IMR-90 (cell line): ENCODE measurements at regions not wholly inside any gene's neighbourhood (a gene's known extent, or its start where the extent isn't known, plus 50 kb on each side); places are given as distances from the start of the nearest gene placed in this dataset.

Source experiments
- ATAC-seq: fragments of 200-7000 bp; cut with Tn5 transposase; 2 replicates; pipeline ENCODE4 v1.9.1; 2020; ENCODE audit warnings: low read depth, mild to moderate bottlenecking, moderate library complexity
- BruUV-seq: library from RNA; stranded (reverse); fragments of 400-500 nt; replicated peaks from 2 replicates; lab custom pipeline; 2021; lab: Mats Ljungman, UMichigan
- CTCF ChIA-PET: fragments of 300-600 bp; formaldehyde crosslinking; extraction: SDS; loops from one replicate; lab custom pipeline; 2021; ENCODE audit warnings: antibody characterized with exemption; lab: Yijun Ruan, JAX
- POLR2A ChIA-PET: fragments of 300-600 bp; sonication (Branson Sonifier 250); formaldehyde crosslinking; loops from one replicate; lab custom pipeline; 2022; ENCODE audit warnings: antibody characterized with exemption; ENCODE audit not compliant: unreplicated experiment; lab: Charles Lee
- DNase-seq: peaks from one replicate; pipeline ENCODE4 v3.0.0; 2013
- H2AFZ ChIP-seq: replicated peaks from 2 replicates; pipeline ENCODE3; 2013; ENCODE audit warnings: low read length, mild to moderate bottlenecking; ENCODE audit not compliant: poor library complexity
- H2AK5ac ChIP-seq: 2 replicates; pipeline ENCODE4 v1.6.1; 2013; ENCODE audit warnings: low read depth, low read length, inconsistent platforms
- H2AK9ac ChIP-seq: replicated peaks from 2 replicates; pipeline ENCODE3; 2013; ENCODE audit warnings: mild to moderate bottlenecking, low read depth, low read length, moderate library complexity; ENCODE audit not compliant: poor library complexity
- H2BK120ac ChIP-seq: 2 replicates; pipeline ENCODE4 v1.6.1; 2013; ENCODE audit warnings: low read depth, low read length, inconsistent platforms
- H2BK15ac ChIP-seq: 3 replicates; pipeline ENCODE4 v1.6.1; 2013; ENCODE audit warnings: low read depth, low read length, inconsistent platforms
- H2BK20ac ChIP-seq: 2 replicates; pipeline ENCODE4 v1.6.1; 2013; ENCODE audit warnings: low read depth, mild to moderate bottlenecking, inconsistent platforms, low read length, moderate library complexity
- H2BK5ac ChIP-seq: 2 replicates; pipeline ENCODE4 v1.6.1; 2013; ENCODE audit warnings: mild to moderate bottlenecking, low read depth, low read length, inconsistent platforms; ENCODE audit not compliant: poor library complexity, severe bottlenecking
- H3K14ac ChIP-seq: replicated peaks from 2 replicates; pipeline ENCODE4 v1.6.1; 2013; ENCODE audit warnings: low read depth, low read length, inconsistent platforms
- H3K18ac ChIP-seq: 2 replicates; pipeline ENCODE4 v1.6.1; 2013; ENCODE audit warnings: low read depth, low read length, control low read depth
- H3K23ac ChIP-seq: 2 replicates; pipeline ENCODE4 v1.6.1; 2013; ENCODE audit warnings: low read depth, low read length, inconsistent platforms
- H3K27ac ChIP-seq: 2 replicates; pipeline ENCODE4 v1.5.1; 2013; ENCODE audit warnings: mild to moderate bottlenecking, control low read depth, low read length; ENCODE audit not compliant: insufficient read depth
- H3K27me3 ChIP-seq: 2 replicates; pipeline ENCODE4 v1.6.1; 2013; ENCODE audit warnings: low read length; ENCODE audit not compliant: control insufficient read depth, insufficient read depth
- H3K36me3 ChIP-seq: 2 replicates; pipeline ENCODE4 v1.6.1; 2013; ENCODE audit warnings: low read length, mixed read lengths; ENCODE audit not compliant: control insufficient read depth, insufficient read depth
- H3K4ac ChIP-seq: 2 replicates; pipeline ENCODE4 v1.6.1; 2013; ENCODE audit warnings: low read depth, low read length, inconsistent platforms
- H3K4me1 ChIP-seq: 2 replicates; pipeline ENCODE4 v1.6.1; 2013; ENCODE audit warnings: low read length, mixed read lengths; ENCODE audit not compliant: control insufficient read depth, insufficient read depth
- H3K4me2 ChIP-seq: 2 replicates; pipeline ENCODE4 v1.6.1; 2013; ENCODE audit warnings: low read depth, mild to moderate bottlenecking, control low read depth, low read length, moderate library complexity
- H3K4me3 ChIP-seq: 2 replicates; pipeline ENCODE4 v1.5.1; 2013; ENCODE audit warnings: low read depth, mild to moderate bottlenecking, control low read depth, low read length, moderate library complexity; ENCODE audit not compliant: insufficient read depth
- H3K56ac ChIP-seq: 2 replicates; pipeline ENCODE4 v1.6.1; 2013; ENCODE audit warnings: low read length, inconsistent platforms; ENCODE audit not compliant: insufficient read depth; ENCODE audit errors: extremely low read depth
- H3K79me1 ChIP-seq, 2 experiments: 2 replicates each; pipeline ENCODE4 v1.6.1; 2013; ENCODE audit warnings: low read length in 2 of 2, inconsistent platforms in 1 of 2, low read depth in 1 of 2
- H3K9ac ChIP-seq: 2 replicates; pipeline ENCODE4 v1.6.1; 2013; ENCODE audit warnings: low read depth, low read length, control low read depth
- H3K9me1 ChIP-seq: 2 replicates; pipeline ENCODE4 v1.6.1; 2013; ENCODE audit warnings: low read length, inconsistent platforms; ENCODE audit not compliant: insufficient read depth
- H3K9me3 ChIP-seq: 2 replicates; pipeline ENCODE4 v1.6.1; 2013; ENCODE audit warnings: low read length; ENCODE audit not compliant: control insufficient read depth, insufficient read depth
- H4K20me1 ChIP-seq: 2 replicates; pipeline ENCODE4 v1.6.1; 2013; ENCODE audit warnings: low read length, inconsistent platforms; ENCODE audit not compliant: insufficient read depth
- H4K5ac ChIP-seq: 2 replicates; pipeline ENCODE4 v1.6.1; 2013; ENCODE audit warnings: mild to moderate bottlenecking, low read depth, low read length, control low read depth
- H4K8ac ChIP-seq, 2 experiments: 2 replicates each; pipeline ENCODE4 v1.6.1; 2013; ENCODE audit warnings: low read depth in 2 of 2, low read length in 2 of 2, control low read depth in 1 of 2, inconsistent platforms in 1 of 2
- H4K91ac ChIP-seq: 2 replicates; pipeline ENCODE4 v1.6.1; 2013; ENCODE audit warnings: low read depth, low read length, inconsistent platforms; ENCODE audit not compliant: insufficient read depth
- CHD1 ChIP-seq: IDR thresholded peaks from 2 replicates; pipeline ENCODE4 v1.6.1; 2012; ENCODE audit warnings: low read depth, low read length, improper control_type of control experiment
- CTCF ChIP-seq: conservative IDR thresholded peaks from 2 replicates; pipeline ENCODE4 v1.5.1; 2012; ENCODE audit warnings: mild to moderate bottlenecking, low read depth, low read length, improper control_type of control experiment
- RFX5 ChIP-seq: IDR thresholded peaks from 2 replicates; pipeline ENCODE4 v1.8.0; 2012; ENCODE audit warnings: low read depth, mild to moderate bottlenecking, low read length, moderate library complexity
- WGBS, 2 experiments: methylation state at CpG; one replicate each; pipeline versions ENCODE4 v1.1.5 to v1.1.7; 2013; ENCODE audit warnings: missing lambda C conversion rate in 2 of 2; ENCODE audit not compliant: insufficient read length in 1 of 2; ENCODE audit errors: extremely low coverage in 2 of 2; 5-methylcytosine and 5-hydroxymethylcytosine counted together
- dilution Hi-C: fragments of 300-500 bp; cut with HindIII; formaldehyde crosslinking; loops from one replicate; pipeline ENCODE4 v1.14.3; 2018; ENCODE audit warnings: low sequenced_read_pairs; ENCODE audit not compliant: unreplicated experiment
- in situ Hi-C: fragments of 300-500 bp; cut with MboI; formaldehyde crosslinking; loops from 3 replicates; pipeline ENCODE4 v1.14.3; 2019; ENCODE audit warnings: low sequenced_read_pairs, inconsistent platforms, mixed read lengths
- intact Hi-C: fragments of 100-400 bp; cut with micrococcal nuclease; formaldehyde crosslinking; loops from 2 replicates; pipeline ENCODE4 v1.10.0; 2022

DNA sequence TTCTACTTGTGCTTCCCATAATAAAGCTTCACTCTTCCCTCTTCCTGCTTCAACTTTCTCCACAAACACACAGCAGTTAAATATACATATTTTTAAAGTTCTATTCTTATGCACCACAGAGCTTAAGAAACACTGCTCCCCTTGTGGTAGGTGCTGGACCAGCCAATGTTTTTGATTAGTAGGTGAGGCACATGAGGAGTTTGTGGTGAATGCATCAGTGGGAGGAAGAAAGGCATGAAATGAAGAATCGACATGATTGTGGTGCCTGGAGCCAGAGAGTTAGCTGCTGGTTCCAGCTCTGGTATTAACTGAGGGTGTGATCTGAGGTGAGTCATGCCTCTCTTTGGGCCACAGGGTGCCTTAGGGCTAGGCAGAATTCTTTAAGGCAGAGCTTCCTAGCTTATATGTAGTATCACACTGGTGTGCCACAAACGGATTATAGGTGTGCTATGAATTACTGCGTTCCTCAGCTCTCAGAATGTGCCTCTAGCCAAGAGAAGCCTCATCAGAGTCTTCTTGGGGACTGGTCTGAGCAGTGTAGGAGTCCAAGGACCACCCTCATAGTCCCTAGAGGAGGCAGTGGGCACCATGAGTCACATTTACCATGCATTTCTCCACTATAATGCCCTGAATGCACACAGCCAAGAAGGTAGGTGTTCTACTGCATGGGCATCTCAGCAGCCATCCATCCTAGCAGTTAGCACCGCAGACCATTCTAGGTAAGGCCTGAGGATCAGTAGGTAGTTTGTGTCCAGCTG lies 97.4 kb upstream of the SGIP1 start (continued):
- TF ChIP-seq CTCF, result peak; percentile 53

- CTCF ChIA-PET, result interaction anchor here (0.6 to 3.1 kb wide), 10 partner anchors 8 to 1459 kb away, joined by 3 to 20 read pairs (median 4); no protein-coding TSS in a partner anchor
- no peak overlapping the region for H3K4me2 ChIP-seq
- H3K4ac ChIP-seq, result peak overlapping the region; percentile 55
Measured at GRCh38 chr1:66437136-66437401, 96.9 kb upstream of the SGIP1 start.

More at GRCh38 chr1:66437136-66437401, 96.9 kb upstream of the SGIP1 start:
- Histone ChIP-seq H3K4me3 (no peak overlapping the region), H2AK9ac (no peak overlapping the region), H3K23ac (peak overlapping the region; percentile 16; the same call in 1 of the 2 replicates), H3K9ac (no peak overlapping the region), H4K20me1 (no peaks in the 10 kb centered on the region), H3K9me1 (peaks cover 13% of the 10 kb centered on the region), H3K56ac (no peak overlapping the region), H2BK15ac (peak overlapping the region; percentile 46; the same call in 2 of the 3 replicates), H2AFZ (peak overlapping the region; percentile 46), H2BK20ac (peak overlapping the region; percentile 82), H3K36me3 (no peaks in the 10 kb centered on the region), H4K91ac (peak overlapping the region; percentile 54), H2AK5ac (peak overlapping the region; percentile 87), H3K27me3 (no peaks in the 10 kb centered on the region), H3K14ac (peak overlapping the region; percentile 39; the same call in 1 of the 2 replicates), H4K5ac (peak overlapping the region; percentile 5; the same call in 1 of the 2 replicates), H2BK120ac (peak overlapping the region; percentile 36), H3K9me3 (no peaks in the 10 kb centered on the region), H3K27ac (no peak overlapping the region), H4K8ac (peak overlapping the region in 1 of 2 experiments; percentile 24; a peak in 1 of 4 replicates), H3K79me1 (no peaks in the 10 kb centered on the region), H3K4me1 (peaks cover 5% of the 10 kb centered on the region), H2BK5ac (peak overlapping the region; percentile 9), H3K18ac (peak overlapping the region; percentile 29; the same call in 1 of the 2 replicates)
- intact Hi-C loops, result loop anchor here (5.0 kb wide), 1 partner anchor 85 kb away; no protein-coding TSS in a partner anchor
- POLR2A ChIA-PET, result interaction anchor here (1.2 kb wide), 1 partner anchor 97 kb away, joined by 3 read pairs; the partner anchor contains the start of gene SGIP1
- no peak for ATAC-seq
- WGBS, 2 experiments, result no CpG with 5 or more reads among the region's 2 CpGs
- BruUV-seq, result no TSS peak
- in situ Hi-C loops, result loop anchor here (5.0 kb wide), 1 partner anchor 180 kb away; no protein-coding TSS in a partner anchor
- TF ChIP-seq CHD1 (no peak), RFX5 (peak; percentile 62; the same call in 1 of the 2 replicates)
- DNase-seq, result no peak
- dilution Hi-C loops, result no loop called here
